SU-DHL-6 (cell line): ENCODE measurements at regions not wholly inside any gene's neighbourhood (a gene's known extent, or its start where the extent isn't known, plus 50 kb on each side); places are given as distances from the start of the nearest gene placed in this dataset.

Experiments used
- H2AFZ ChIP-seq: fragments of 200-600 bp; sonication (generic); 2 replicates; pipeline ENCODE4 v1.6.1; 2014; ENCODE audit warnings: low read depth, mild to moderate bottlenecking, moderate library complexity, mixed read lengths, antibody characterized with exemption, low read length; ENCODE audit not compliant: severe bottlenecking
- H3F3A ChIP-seq: fragments of 200-600 bp; shearing (Covaris generic); 2 replicates; pipeline ENCODE4 v1.6.0; 2016; ENCODE audit warnings: antibody characterized with exemption, mild to moderate bottlenecking; ENCODE audit not compliant: insufficient read depth
- H3K27ac ChIP-seq: fragments of 200-600 bp; sonication (generic); 2 replicates; pipeline ENCODE4 v1.5.1; 2016; ENCODE audit warnings: low read depth, mild to moderate bottlenecking, low read length, moderate library complexity, mixed read lengths
- H3K27me3 ChIP-seq: fragments of 200-600 bp; sonication (generic), shearing (Covaris generic); 2 replicates; pipeline ENCODE4 v1.6.0; 2014; ENCODE audit warnings: mild to moderate bottlenecking, low read length
- H3K36me3 ChIP-seq: fragments of 200-600 bp; sonication (generic); 2 replicates; pipeline ENCODE4 v1.6.1; 2014; ENCODE audit warnings: mild to moderate bottlenecking, low read length, mixed read lengths
- H3K4me2 ChIP-seq: fragments of 300-600, 200-600 bp; shearing (Covaris generic), sonication (generic); 2 replicates; pipeline ENCODE4 v1.6.0; 2014; ENCODE audit warnings: low read length, low read depth, mild to moderate bottlenecking; ENCODE audit not compliant: poor library complexity, severe bottlenecking
- H3K4me3 ChIP-seq: fragments of 200-600 bp; sonication (generic); 2 replicates; pipeline ENCODE4 v1.5.1; 2014; ENCODE audit warnings: antibody characterized with exemption, low read length, mild to moderate bottlenecking, mixed read lengths; ENCODE audit not compliant: insufficient read depth, poor library complexity, severe bottlenecking
- H3K79me2 ChIP-seq: fragments of 200-600 bp; sonication (generic); 2 replicates; pipeline ENCODE4 v1.6.1; 2014; ENCODE audit warnings: mild to moderate bottlenecking, low read length, moderate library complexity; ENCODE audit not compliant: insufficient read depth
- H3K9ac ChIP-seq: fragments of 200-600 bp; sonication (generic); 2 replicates; pipeline ENCODE4 v1.7.0; 2014; ENCODE audit warnings: mild to moderate bottlenecking, low read length
- H3K9me2 ChIP-seq: fragments of 200-600 bp; sonication (generic); replicated peaks from 2 replicates; pipeline ENCODE4 v1.6.1; 2014; ENCODE audit warnings: low read length; ENCODE audit not compliant: insufficient read depth
- H3K9me3 ChIP-seq: fragments of 200-600 bp; sonication (generic); 2 replicates; pipeline ENCODE4 v1.6.1; 2014; ENCODE audit warnings: low read length, mixed read lengths; ENCODE audit not compliant: insufficient read depth
- H4K20me1 ChIP-seq: fragments of 200-600 bp; sonication (generic); 2 replicates; pipeline ENCODE4 v1.6.1; 2014; ENCODE audit warnings: low read depth, mild to moderate bottlenecking, antibody characterized with exemption, low read length, moderate library complexity, mixed read lengths
- CTCF ChIP-seq: fragments of 200-600 bp; sonication (generic); IDR thresholded peaks from one replicate; pipeline ENCODE4 v1.5.1; 2017; ENCODE audit warnings: antibody characterized with exemption, mild to moderate bottlenecking, low read length, moderate library complexity; ENCODE audit not compliant: insufficient read depth, poor library complexity, severe bottlenecking
- EZH2phosphoT487 ChIP-seq: fragments of 200-600 bp; sonication (generic), shearing (Covaris generic); conservative IDR thresholded peaks from 2 replicates; pipeline ENCODE4 v1.6.1; 2018; ENCODE audit warnings: mild to moderate bottlenecking, antibody characterized with exemption, low read length, moderate library complexity, mixed read lengths

GRCh38 chr14:97975216-97975615 is 1178.0 kb downstream of the VRK1 start:
- H3K36me3 ChIP-seq = no peaks in the 10 kb centered on the region
- H3K9ac ChIP-seq = no peak overlapping the region
- TF ChIP-seq EZH2phosphoT487 (no peak), CTCF (no peak)
- H3K9me2 ChIP-seq = no peaks in the 10 kb centered on the region
- H2AFZ ChIP-seq = no peak overlapping the region
- no peaks in the 10 kb centered on the region for H3F3A ChIP-seq
- H3K4me3 ChIP-seq = no peak overlapping the region
- no peaks in the 10 kb centered on the region for H4K20me1 ChIP-seq
- no peak overlapping the region for H3K4me2 ChIP-seq
- no peaks in the 10 kb centered on the region for H3K9me3 ChIP-seq
- H3K27ac ChIP-seq = no peak overlapping the region
- no peaks in the 10 kb centered on the region for H3K79me2 ChIP-seq
- H3K27me3 ChIP-seq = no peaks in the 10 kb centered on the region

GRCh38 chr14:97975962-97976361 is 1178.8 kb downstream of the VRK1 start:
- H3K4me2 ChIP-seq = no peak overlapping the region
- no peaks in the 10 kb centered on the region for H4K20me1 ChIP-seq
- no peak overlapping the region for H3K27ac ChIP-seq
- H3K9ac ChIP-seq = no peak overlapping the region
- no peaks in the 10 kb centered on the region for H3K9me3 ChIP-seq
- no peaks in the 10 kb centered on the region for H3K79me2 ChIP-seq
- no peaks in the 10 kb centered on the region for H3F3A ChIP-seq
- TF ChIP-seq CTCF (no peak), EZH2phosphoT487 (no peak)
- no peak overlapping the region for H2AFZ ChIP-seq
- H3K9me2 ChIP-seq = no peaks in the 10 kb centered on the region
- H3K4me3 ChIP-seq = no peak overlapping the region
- no peaks in the 10 kb centered on the region for H3K27me3 ChIP-seq
- H3K36me3 ChIP-seq = no peaks in the 10 kb centered on the region

GRCh38 chr14:97976861-97977260 is 1179.7 kb downstream of the VRK1 start:
- no peaks in the 10 kb centered on the region for H4K20me1 ChIP-seq
- H3K9ac ChIP-seq = no peak overlapping the region
- no peak overlapping the region for H2AFZ ChIP-seq
- H3F3A ChIP-seq = no peaks in the 10 kb centered on the region
- H3K9me3 ChIP-seq = no peaks in the 10 kb centered on the region
- no peaks in the 10 kb centered on the region for H3K36me3 ChIP-seq
- H3K4me3 ChIP-seq = no peak overlapping the region
- no peaks in the 10 kb centered on the region for H3K9me2 ChIP-seq
- TF ChIP-seq CTCF = no peak
- no peak for TF ChIP-seq EZH2phosphoT487
- H3K27me3 ChIP-seq = no peaks in the 10 kb centered on the region
- H3K4me2 ChIP-seq = no peak overlapping the region
- no peaks in the 10 kb centered on the region for H3K79me2 ChIP-seq
- H3K27ac ChIP-seq = no peak overlapping the region
